Mucosa of descending colon (tissue), 3 donors: ENCODE measurements at regions not wholly inside any gene's neighbourhood (a gene's known extent, or its start where the extent isn't known, plus 50 kb on each side); places are given as distances from the start of the nearest gene placed in this dataset.
A peak's percentile ranks its signal among the peaks of the same experiment; 100 is the strongest.

ENCODE experiments used
- ATAC-seq: fragments of 200-7000 bp; cut with Tn5 transposase; one replicate; pipeline ENCODE4 v1.9.1; 2020; ENCODE audit warnings: mild to moderate bottlenecking, moderate library complexity
- DNase-seq, 3 donors: peaks; one replicate each; pipeline ENCODE4 v3.0.0-alpha.2; 2020
- H3K36me3 ChIP-seq: fragments of 200-600 bp; one replicate; pipeline ENCODE4 v1.8.0; 2021; ENCODE audit warnings: low read depth, mild to moderate bottlenecking
- H3K4me1 ChIP-seq: fragments of 200-600 bp; one replicate; pipeline ENCODE4 v1.8.0; 2021; ENCODE audit warnings: low read depth, mild to moderate bottlenecking
- H3K4me3 ChIP-seq: fragments of 200-600 bp; one replicate; pipeline ENCODE4 v1.8.0; 2021; ENCODE audit warnings: mild to moderate bottlenecking
- H3K9me3 ChIP-seq: fragments of 200-600 bp; one replicate; pipeline ENCODE4 v1.8.0; 2021; ENCODE audit warnings: mild to moderate bottlenecking
- intact Hi-C, 2 donors: fragments of 100-400 bp; cut with DNase I in 1 of 2; cut with micrococcal nuclease in 1 of 2; formaldehyde crosslinking; loops; one replicate each; pipeline versions ENCODE4 v1.11.0 to v1.11.1; 2022; cut with DNase I, micrococcal nuclease
- TF ChIP-seq, protein P1 (sequence below): fragments of 200-600 bp; IDR thresholded peaks from one replicate; pipeline ENCODE4 v1.8.0; 2022; ENCODE audit warnings: antibody characterized with exemption, mild to moderate bottlenecking
- donor health status: DM: no; HTN: no; CAD: no; lungs with moderate emphysema.
- donor health status: DM: no; HTN: no; CAD: no.
- donor health status: DM: no; HTN: yes; CAD: no.

DNA sequence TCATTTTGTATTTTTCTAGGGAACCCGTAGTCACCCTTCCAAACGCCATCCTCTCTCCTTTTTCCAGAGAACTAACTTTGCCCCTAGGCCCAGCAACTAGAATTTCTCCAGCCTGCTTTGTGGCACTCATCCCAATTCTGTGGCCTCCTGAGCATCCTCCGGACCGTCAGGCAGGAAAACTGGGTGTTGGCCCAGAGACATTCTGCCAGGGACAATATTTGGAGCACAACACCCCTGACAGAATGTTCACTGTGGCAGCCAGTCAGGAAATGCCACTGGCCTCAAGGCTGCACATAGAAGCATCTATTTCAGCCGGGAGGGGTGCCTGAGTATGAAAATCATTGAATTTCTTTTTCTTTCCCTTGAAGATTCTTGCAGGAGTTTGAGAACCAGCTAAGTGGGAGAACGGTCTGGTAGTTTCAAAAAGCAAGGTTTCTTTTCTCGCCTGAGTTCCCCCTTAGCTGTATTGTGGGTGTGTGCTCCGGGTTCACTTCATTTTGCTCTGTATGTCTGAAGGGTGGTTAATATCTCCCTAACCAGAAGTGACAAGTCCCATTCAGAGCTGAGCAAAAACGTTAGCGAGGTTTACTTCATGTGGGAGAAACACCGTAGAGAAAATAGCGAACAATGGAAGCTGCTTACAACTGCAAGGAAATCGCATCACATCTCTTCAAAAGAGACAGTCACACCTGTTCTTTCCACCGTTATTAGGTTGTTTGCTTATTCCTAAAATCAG, 108.1 kb upstream of the TPM1 start:
- Histone ChIP-seq H3K9me3 (no peaks in the 10 kb centered on the region), H3K36me3 (no peaks in the 10 kb centered on the region), H3K4me3 (no peak overlapping the region), H3K4me1 (no peaks in the 10 kb centered on the region)
- ATAC-seq (no peak), DNase-seq (no peak)
- intact Hi-C loops, result no loop called here
- TF ChIP-seq, protein P1, sequence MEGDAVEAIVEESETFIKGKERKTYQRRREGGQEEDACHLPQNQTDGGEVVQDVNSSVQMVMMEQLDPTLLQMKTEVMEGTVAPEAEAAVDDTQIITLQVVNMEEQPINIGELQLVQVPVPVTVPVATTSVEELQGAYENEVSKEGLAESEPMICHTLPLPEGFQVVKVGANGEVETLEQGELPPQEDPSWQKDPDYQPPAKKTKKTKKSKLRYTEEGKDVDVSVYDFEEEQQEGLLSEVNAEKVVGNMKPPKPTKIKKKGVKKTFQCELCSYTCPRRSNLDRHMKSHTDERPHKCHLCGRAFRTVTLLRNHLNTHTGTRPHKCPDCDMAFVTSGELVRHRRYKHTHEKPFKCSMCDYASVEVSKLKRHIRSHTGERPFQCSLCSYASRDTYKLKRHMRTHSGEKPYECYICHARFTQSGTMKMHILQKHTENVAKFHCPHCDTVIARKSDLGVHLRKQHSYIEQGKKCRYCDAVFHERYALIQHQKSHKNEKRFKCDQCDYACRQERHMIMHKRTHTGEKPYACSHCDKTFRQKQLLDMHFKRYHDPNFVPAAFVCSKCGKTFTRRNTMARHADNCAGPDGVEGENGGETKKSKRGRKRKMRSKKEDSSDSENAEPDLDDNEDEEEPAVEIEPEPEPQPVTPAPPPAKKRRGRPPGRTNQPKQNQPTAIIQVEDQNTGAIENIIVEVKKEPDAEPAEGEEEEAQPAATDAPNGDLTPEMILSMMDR, result no peak

DNA sequence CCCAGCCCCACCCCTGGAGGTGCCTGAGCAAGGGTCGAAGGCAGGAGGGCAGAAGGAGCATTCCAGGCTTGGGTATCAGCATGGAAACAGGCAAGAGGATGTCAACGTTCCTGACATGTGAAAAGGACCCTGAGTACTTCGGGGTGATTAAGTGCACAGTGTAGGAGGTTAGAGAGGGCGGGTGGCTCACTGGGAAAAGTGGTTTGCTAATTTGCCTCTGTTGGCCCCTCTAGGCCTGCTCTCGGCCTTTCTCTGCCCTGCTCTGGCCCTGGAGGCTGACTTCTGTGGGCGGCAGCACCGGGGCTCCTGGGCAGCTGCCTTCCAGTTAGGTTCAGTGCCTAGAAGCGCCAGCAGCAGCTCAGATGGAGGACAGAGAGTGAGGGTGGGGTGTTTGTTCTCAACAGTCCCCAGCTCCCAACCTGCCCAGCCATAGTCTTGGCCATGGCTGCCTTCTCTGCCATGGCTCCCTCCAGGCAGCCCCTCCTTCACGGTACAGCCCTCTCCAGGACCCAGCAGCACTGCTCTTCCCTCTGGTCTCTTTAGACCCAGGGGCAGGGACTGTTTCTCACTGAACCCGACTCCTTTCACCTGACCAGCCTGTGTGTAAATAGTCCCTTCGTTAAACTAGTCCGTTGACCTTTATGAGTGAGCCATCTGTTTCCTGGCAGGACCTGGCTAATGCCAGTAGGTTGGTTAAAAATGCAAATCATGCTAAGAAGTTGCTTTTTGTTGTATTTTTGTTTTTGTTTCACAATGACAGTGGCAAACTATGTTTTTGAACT, 107.1 kb upstream of the TPM1 start:
- Histone ChIP-seq H3K4me3 (no peak overlapping the region), H3K9me3 (no peaks in the 10 kb centered on the region), H3K36me3 (no peaks in the 10 kb centered on the region), H3K4me1 (no peaks in the 10 kb centered on the region)
- TF ChIP-seq, protein P1, result no peak
- peak; percentile 75 for ATAC-seq
- intact Hi-C loops, result no loop called here
- no peak for DNase-seq

- ATAC-seq (no peak), DNase-seq (no peak)
- intact Hi-C loops, result no loop called here
- Histone ChIP-seq H3K4me3 (no peak overlapping the region), H3K36me3 (no peaks in the 10 kb centered on the region), H3K4me1 (peaks cover 2% of the 10 kb centered on the region), H3K9me3 (no peaks in the 10 kb centered on the region)
- TF ChIP-seq, protein P1, result no peak
These were observed 103.7 kb upstream of the TPM1 start for GRCh38 chr15:62938825-62939224.

- peaks cover 2% of the 10 kb centered on the region for H3K4me1 ChIP-seq
- ATAC-seq, result no peak
- no peaks in the 10 kb centered on the region for H3K9me3 ChIP-seq
- intact Hi-C loops, result no loop called here
- H3K36me3 ChIP-seq, result no peaks in the 10 kb centered on the region
- TF ChIP-seq, protein P1, result no peak
- DNase-seq, result no peak
- no peak overlapping the region for H3K4me3 ChIP-seq
These were observed 102.3 kb upstream of the TPM1 start for GRCh38 chr15:62940093-62940754.

DNA sequence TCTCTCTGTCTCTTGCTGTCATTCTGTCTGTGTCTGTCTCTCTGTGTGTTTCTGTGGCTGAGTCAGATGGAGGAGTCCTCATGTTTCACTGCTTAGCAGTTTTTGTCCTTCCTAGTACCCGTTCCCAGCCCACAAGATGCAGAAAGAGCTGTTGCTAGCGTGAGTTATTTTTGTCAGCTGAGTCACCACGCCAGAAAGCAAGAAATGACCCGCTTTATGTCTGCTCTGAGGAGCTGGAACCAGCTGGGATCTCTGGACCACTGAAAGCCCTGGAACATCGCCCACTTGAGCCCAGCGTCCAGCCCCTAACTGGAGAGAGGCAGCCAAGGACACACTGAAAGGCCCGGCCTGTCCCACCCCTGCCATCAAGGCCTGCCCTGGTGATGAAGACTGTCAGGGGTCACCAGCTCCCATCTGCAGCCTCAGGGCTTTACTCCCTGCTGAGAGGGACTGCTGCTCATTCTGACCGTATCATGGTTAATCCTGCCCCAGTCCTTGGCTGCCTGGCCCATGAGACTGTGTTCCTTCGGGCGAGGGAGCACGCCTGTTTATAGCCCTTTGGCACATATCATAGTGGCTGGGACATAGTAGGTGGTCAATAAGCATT, 101.7 kb upstream of the TPM1 start:
- ATAC-seq (peak; percentile 62), DNase-seq (peak; percentile 37 to 55 (median 47))
- intact Hi-C loops, result no loop called here
- Histone ChIP-seq H3K9me3 (no peaks in the 10 kb centered on the region), H3K4me3 (no peak overlapping the region), H3K36me3 (no peaks in the 10 kb centered on the region), H3K4me1 (peaks cover 2% of the 10 kb centered on the region)
- TF ChIP-seq, protein P1, result no peak
